ENCODE measurements at regions not wholly inside any gene's neighbourhood (a gene's known extent, or its start where the extent isn't known, plus 50 kb on each side); places are given as distances from the start of the nearest gene placed in this dataset.
"Not testable (repeated sequence)": the region's sequence is repeated elsewhere in the genome, so short reads cannot be mapped to it uniquely, and the experiment has no call there.

- no peak for DNase-seq (ENCODE audit: low read depth in 2 of 2)
Observed at GRCh38 chr17:77795685-77796084, 162.8 kb upstream of the TNRC6C start.

- no peak for DNase-seq (ENCODE audit: low read depth in 2 of 2)
Observed at GRCh38 chr17:77796176-77796860, 162.2 kb upstream of the TNRC6C start.

- no peak for DNase-seq (ENCODE audit: low read depth in 2 of 2)
Observed at GRCh38 chr17:77798031-77798430, 160.5 kb upstream of the TNRC6C start.

GRCh38 chr17:77798481-77798880, 160.0 kb upstream of the TNRC6C start:
- no peak for DNase-seq (ENCODE audit: low read depth in 2 of 2)

- no peak for DNase-seq (ENCODE audit: low read depth in 2 of 2)
Observed at GRCh38 chr17:77800816-77801215, 157.7 kb upstream of the TNRC6C start.

- no peak for DNase-seq (ENCODE audit: low read depth in 2 of 2)
Observed at GRCh38 chr17:77801545-77802332, 156.8 kb upstream of the TNRC6C start.

GRCh38 chr17:77802333-77802615, 156.2 kb upstream of the TNRC6C start:
- DNase-seq (ENCODE audit: low read depth in 2 of 2), result no peak

- DNase-seq (ENCODE audit: low read depth in 2 of 2), result no peak
Observed at GRCh38 chr17:77802811-77803220, 155.7 kb upstream of the TNRC6C start.

- no peak for DNase-seq (ENCODE audit: low read depth in 2 of 2)
Observed at GRCh38 chr17:77803726-77804125, 154.8 kb upstream of the TNRC6C start.

GRCh38 chr17:77804796-77805426, 153.6 kb upstream of the TNRC6C start:
- no peak for DNase-seq (ENCODE audit: low read depth in 2 of 2)

GRCh38 chr17:77805970-77806369, 152.5 kb upstream of the TNRC6C start:
- DNase-seq (ENCODE audit: low read depth in 2 of 2), result not testable (repeated sequence)

GRCh38 chr17:77807051-77807745, 151.3 kb upstream of the TNRC6C start:
- no peak for DNase-seq (ENCODE audit: low read depth in 2 of 2)

- DNase-seq (ENCODE audit: low read depth in 2 of 2), result no peak
Observed at GRCh38 chr17:77807746-77808441, 150.6 kb upstream of the TNRC6C start.

- DNase-seq (ENCODE audit: low read depth in 2 of 2), result no peak
Observed at GRCh38 chr17:77808686-77809425, 149.6 kb upstream of the TNRC6C start.

GRCh38 chr17:77809814-77810213, 148.7 kb upstream of the TNRC6C start:
- no peak for DNase-seq (ENCODE audit: low read depth in 2 of 2)

GRCh38 chr17:77810536-77810935, 148.0 kb upstream of the TNRC6C start:
- DNase-seq (ENCODE audit: low read depth in 2 of 2), result no peak

GRCh38 chr17:77811521-77811920, 147.0 kb upstream of the TNRC6C start:
- no peak for DNase-seq (ENCODE audit: low read depth in 2 of 2)

- no peak for DNase-seq (ENCODE audit: low read depth in 2 of 2)
Observed at GRCh38 chr17:77814091-77814772, 144.3 kb upstream of the TNRC6C start.

GRCh38 chr17:77815127-77815905, 143.2 kb upstream of the TNRC6C start:
- no peak for DNase-seq (ENCODE audit: low read depth in 2 of 2)

GRCh38 chr17:77817953-77818352, 140.6 kb upstream of the TNRC6C start:
- DNase-seq (ENCODE audit: low read depth in 2 of 2), result no peak

Data from activated CD4-positive, alpha-beta T cell treated with anti-CD3 and anti-CD28 coated beads for 24 hours (primary cell).